Mucosa of rectum (tissue), 2 donors: ENCODE measurements at regions not wholly inside any gene's neighbourhood (a gene's known extent, or its start where the extent isn't known, plus 50 kb on each side); places are given as distances from the start of the nearest gene placed in this dataset.

Experiments used
- H3K27ac ChIP-seq, 2 donors: one replicate each; pipeline ENCODE4 v1.7.0; 2013; ENCODE audit warnings: inconsistent platforms in 2 of 2, low read depth in 2 of 2, low read length in 2 of 2
- H3K27me3 ChIP-seq, 2 donors: one replicate each; pipeline ENCODE4 v1.7.0; 2013; ENCODE audit warnings: low read length in 2 of 2; ENCODE audit not compliant: control insufficient read depth in 2 of 2, insufficient read depth in 2 of 2
- H3K36me3 ChIP-seq, 2 donors: one replicate each; pipeline ENCODE4 v1.7.0; 2013; ENCODE audit warnings: low read length in 2 of 2; ENCODE audit not compliant: control insufficient read depth in 2 of 2, insufficient read depth in 2 of 2
- H3K4me1 ChIP-seq, 2 donors: one replicate each; pipeline ENCODE4 v1.7.0; 2013; ENCODE audit warnings: low read length in 2 of 2, mild to moderate bottlenecking in 1 of 2; ENCODE audit not compliant: control insufficient read depth in 2 of 2, insufficient read depth in 2 of 2
- H3K4me3 ChIP-seq, 2 donors: one replicate each; pipeline ENCODE4 v1.7.0; 2013; ENCODE audit warnings: low read length in 2 of 2
- H3K9ac ChIP-seq, 2 donors: one replicate each; pipeline ENCODE4 v1.7.0; 2013; ENCODE audit warnings: low read length in 2 of 2, low read depth in 1 of 2, mild to moderate bottlenecking in 1 of 2
- H3K9me3 ChIP-seq, 2 donors: one replicate each; pipeline ENCODE4 v1.7.0; 2013; ENCODE audit warnings: low read length in 2 of 2; ENCODE audit not compliant: control insufficient read depth in 2 of 2
- donor health status: healthy.
- donor health status: Normal muscosa, but diverticular disease.

DNA sequence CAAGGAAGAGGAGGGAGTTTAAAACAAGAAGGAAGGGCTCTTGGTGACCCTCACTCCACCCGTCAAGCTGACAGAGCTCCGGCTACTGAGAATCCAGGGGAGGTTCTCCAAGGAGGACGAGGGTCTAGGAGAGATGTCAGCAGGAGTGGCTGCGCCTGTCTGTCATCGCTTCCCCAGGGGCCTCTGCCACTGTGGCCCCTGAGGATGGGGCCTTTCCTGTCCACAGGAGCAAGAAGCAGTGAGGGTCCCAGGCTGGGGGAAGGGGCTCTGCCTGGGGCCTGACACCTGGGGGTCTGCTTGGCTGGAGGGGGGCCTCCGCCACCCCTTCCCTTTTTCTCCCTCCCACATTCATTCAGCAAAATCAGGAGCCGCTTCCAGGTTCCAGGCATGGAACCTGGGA, 66.5 kb upstream of the TNRC6C start:
- peaks cover 9 to 17% of the 10 kb centered on the region in 2 donors for H3K27me3 ChIP-seq
- peaks cover 0 to 3% of the 10 kb centered on the region in 2 donors for H3K4me1 ChIP-seq
- no peak overlapping the region for H3K9ac ChIP-seq
- H3K36me3 ChIP-seq: no peaks in the 10 kb centered on the region
- no peak overlapping the region for H3K4me3 ChIP-seq
- no peaks in the 10 kb centered on the region for H3K9me3 ChIP-seq
- no peak overlapping the region for H3K27ac ChIP-seq

DNA sequence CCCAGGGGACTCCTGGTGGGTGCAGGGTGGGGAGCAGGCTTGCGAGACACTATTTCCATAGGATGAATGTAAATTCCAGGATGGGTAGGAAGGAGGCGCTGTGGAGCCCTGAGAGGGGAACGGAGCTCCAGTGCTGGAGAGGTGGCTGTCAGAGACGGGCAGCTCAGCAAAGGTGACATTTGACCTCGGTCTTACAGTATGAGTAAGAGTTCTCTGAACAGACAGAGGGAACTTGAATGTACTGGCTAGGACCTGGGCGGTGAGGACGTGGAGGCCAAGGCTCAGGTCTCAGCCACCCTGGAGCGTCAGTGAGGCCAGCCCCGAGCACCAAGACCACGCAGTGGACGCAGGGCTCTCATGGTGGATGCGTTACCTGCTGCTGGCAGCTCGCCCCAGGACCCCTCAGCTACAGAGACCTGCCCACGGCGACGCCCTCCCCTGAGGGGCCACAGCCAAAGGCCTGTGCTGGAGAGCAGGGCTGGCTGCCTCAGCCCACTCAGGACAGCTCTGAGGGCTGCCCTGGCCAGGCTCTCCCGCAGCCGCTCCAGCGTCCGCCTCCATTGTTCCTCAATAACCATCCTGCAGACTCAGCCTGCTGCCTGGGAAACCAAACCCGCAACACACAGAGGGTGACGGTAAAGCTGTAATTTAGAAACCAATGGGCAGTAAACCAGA, 65.9 kb upstream of the TNRC6C start:
- Histone ChIP-seq H3K27me3 (peaks cover 3 to 11% of the 10 kb centered on the region in 2 donors), H3K4me1 (no peaks in the 10 kb centered on the region), H3K36me3 (no peaks in the 10 kb centered on the region), H3K4me3 (no peak overlapping the region), H3K27ac (no peak overlapping the region), H3K9ac (no peak overlapping the region), H3K9me3 (no peaks in the 10 kb centered on the region)

DNA sequence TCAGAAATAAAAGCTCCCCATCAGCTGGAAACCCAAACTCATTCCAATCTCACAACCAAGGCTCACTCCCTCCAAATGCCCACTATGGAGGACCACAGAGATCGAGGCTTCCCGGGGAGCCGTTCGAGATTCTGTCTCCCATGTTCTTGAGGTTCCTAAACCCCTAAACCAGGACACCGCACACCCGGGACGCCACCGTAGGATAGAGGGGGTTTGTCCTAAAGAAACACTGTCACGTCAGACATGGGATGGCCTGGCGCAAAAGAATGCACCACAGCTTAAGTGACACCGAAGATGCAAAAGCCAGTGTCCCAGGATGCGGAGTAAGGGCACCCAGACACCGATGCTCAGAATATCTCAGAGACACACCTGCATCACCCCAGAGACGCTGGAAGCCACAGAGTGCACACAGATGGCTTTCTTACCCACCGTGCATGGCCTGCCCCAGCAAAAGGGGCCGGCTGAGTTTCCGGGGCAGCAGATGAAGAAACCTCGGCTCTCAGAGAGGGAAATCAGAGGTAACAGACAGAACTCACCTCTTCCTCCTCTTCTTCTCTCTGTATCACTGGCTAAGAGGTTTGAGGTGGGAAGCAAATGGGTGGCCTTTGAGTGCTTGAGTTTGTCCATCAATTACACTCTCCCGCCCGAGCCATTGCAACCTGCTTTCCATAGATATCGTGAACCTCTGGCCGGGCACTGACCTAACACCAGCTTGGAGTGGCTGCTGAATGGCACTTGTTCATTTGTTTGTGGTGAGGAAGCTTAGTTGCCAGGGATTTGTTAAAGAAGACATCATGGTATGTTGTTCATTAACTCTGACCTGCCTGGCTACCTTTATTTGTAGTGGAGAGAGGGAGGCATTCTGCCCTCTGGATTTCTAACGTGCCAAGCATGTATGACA, 65.1 kb upstream of the TNRC6C start:
- Histone ChIP-seq H3K4me1 (no peaks in the 10 kb centered on the region), H3K4me3 (no peak overlapping the region), H3K27me3 (peaks cover 5 to 9% of the 10 kb centered on the region in 2 donors), H3K9ac (no peak overlapping the region), H3K36me3 (no peaks in the 10 kb centered on the region), H3K27ac (no peak overlapping the region), H3K9me3 (no peaks in the 10 kb centered on the region)

DNA sequence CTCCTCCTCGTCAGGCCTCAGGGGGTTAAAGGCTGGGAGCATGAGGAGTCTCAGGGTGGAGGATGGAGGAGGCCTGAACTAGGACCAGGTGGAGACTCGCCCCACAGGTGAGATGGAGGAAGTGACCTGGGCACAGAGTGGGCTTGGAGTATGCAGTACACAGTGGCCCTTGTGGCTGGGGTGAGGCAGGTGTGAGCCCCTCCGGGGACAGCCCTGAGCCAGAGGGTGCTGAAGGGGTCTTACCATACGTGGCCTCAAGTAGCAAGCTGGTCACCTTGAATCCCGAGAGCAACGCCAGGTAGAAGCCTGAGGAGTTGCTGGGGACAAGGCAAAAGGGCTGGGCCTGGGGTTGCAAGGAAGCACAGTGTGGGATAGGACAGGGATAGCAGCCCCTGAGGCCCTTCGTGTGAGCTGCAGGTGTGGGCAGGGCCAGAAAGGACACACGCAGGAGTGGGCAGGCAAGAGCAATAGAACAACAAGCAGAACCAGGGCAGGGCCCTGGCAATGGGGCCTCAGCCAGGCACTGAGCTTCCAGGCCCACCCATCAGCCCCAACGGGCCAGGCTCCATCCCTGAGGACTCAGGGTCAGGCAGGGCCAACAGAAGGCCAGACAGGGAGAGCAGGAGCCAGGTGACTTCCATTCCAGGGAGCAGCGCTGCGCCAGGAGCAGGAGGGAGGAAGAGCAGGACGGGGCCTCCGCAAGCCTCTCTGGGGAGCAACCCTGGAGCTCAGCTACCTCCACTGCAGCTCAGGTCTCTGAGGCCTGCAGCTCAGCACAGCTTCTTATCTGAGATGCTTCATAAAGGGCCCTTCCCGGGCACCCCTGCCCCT, 64.2 kb upstream of the TNRC6C start:
- no peak overlapping the region for H3K9ac ChIP-seq
- H3K4me1 ChIP-seq: no peaks in the 10 kb centered on the region
- no peaks in the 10 kb centered on the region for H3K9me3 ChIP-seq
- H3K27ac ChIP-seq: no peak overlapping the region
- H3K36me3 ChIP-seq: no peaks in the 10 kb centered on the region
- peaks cover 3 to 9% of the 10 kb centered on the region in 2 donors for H3K27me3 ChIP-seq
- no peak overlapping the region for H3K4me3 ChIP-seq

DNA sequence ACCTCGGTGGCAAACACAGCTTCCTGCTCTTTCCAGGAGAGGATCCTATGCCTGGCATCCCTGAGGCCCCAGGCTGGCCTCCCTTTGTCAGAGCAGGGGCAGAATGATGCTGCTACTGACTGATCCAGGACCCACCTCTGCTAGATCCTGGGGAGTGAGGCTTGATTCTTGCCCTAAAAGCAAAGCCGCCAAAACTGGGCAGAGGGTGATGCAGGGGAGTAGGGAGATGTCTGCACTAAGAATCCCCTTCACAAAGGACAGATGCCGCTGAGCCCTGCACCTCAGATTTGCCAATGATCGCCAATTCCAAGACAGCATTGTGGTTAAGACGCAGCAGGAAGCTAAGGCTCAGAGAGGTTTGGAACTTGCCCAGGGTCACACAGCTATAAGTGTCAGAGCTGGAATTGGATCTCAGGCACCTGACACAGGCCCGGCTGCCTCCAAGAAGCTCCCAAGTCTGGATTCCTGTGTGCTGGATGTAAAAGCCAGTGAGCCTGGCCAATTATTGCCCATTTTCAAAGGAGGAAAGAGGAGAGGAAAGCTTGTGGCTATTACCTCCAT, 60.7 kb upstream of the TNRC6C start:
- Histone ChIP-seq H3K9me3 (no peaks in the 10 kb centered on the region), H3K9ac (no peak overlapping the region), H3K27me3 (peaks cover 3 to 9% of the 10 kb centered on the region in 2 donors), H3K27ac (no peak overlapping the region), H3K36me3 (no peaks in the 10 kb centered on the region), H3K4me3 (no peak overlapping the region), H3K4me1 (no peaks in the 10 kb centered on the region)

DNA sequence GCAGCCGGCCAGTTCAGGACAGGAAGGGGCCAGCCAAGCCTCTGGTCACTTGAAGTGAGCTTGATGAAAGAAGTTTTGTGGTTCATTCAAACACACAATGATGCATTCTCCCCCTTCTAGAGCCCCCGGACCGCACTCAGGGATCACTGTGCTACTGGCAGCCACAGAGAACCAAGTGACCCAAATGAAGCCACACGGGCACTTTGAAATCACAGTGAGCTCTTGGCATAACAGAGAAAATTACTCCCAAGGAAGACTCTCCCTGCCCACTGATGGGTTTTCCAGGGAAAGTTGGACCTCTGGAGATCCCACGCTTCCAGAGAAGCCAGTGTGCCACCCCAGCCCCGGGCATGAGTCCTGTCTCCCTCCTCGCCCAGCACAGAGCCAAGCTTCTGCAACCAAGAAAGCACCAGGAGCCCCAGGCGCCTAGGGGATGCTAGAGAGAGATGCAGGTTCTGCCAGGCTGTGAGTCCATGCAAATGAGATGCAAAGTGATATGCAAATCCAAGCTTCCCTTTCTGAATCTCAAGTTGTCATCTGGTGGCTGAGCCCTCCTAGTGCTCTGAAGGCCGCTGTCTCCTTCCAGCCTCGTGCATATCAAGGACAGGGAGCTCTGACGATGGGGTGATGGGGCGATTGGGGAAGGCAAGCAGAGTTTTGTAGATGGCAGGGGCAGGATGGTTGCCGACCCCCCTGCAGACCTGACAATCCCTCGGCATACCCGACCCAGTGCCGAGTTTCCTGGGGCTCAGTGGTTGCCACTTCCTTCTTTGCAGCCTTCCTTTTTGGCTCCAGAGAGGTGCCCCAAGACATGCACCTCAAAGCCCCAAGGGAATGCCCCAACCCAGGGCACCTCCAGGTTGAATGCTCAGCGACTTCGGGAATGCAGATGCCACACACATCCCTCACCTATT, 59.7 kb upstream of the TNRC6C start:
- Histone ChIP-seq H3K27me3 (peaks cover 6 to 13% of the 10 kb centered on the region in 2 donors), H3K9me3 (no peaks in the 10 kb centered on the region), H3K36me3 (no peaks in the 10 kb centered on the region), H3K4me1 (no peaks in the 10 kb centered on the region), H3K27ac (no peak overlapping the region), H3K9ac (no peak overlapping the region), H3K4me3 (no peak overlapping the region)

DNA sequence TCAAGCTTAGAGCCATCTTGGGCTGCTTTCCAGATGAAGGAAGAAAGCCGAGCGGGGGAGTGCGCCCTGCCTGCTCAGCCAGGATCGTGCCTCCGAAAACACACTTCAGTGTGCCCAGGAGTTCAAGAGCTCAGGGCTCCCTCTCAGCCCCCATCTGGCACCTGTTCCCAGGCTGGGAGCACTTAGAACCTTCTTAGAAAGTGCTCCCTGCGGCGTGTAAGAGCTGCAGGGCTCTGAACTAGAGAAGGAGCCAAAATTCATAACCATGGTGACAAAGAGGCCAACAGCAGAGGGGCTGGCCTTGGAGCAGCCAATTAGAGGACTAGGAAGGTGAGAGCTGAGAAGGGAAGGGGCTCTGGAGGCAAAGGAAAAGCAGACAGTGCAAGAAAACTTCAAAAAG, 59.0 kb upstream of the TNRC6C start:
- H3K9ac ChIP-seq: no peak overlapping the region
- H3K4me3 ChIP-seq: no peak overlapping the region
- H3K27me3 ChIP-seq: peaks cover 6 to 8% of the 10 kb centered on the region in 2 donors
- no peaks in the 10 kb centered on the region for H3K36me3 ChIP-seq
- H3K4me1 ChIP-seq: no peaks in the 10 kb centered on the region
- no peaks in the 10 kb centered on the region for H3K9me3 ChIP-seq
- H3K27ac ChIP-seq: no peak overlapping the region

DNA sequence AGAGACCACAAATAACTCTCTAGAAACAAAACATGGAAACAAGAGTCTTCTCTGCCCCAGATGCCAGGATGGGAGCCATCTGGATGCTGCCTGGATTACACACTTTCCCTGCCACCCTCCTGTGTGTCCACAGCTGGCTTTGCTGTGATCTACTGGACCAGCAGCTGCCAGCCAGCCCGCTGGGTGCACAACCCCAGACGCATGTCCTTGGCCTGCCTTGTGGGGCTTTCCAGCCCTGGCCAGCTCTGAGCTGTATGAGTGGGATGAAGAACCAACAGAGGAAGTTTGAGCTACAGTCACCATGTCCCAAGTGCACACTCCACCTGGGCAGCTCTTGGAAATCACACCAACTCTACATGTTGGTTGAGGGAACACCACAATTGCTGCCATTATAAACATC, 57.0 kb upstream of the TNRC6C start:
- Histone ChIP-seq H3K4me1 (no peaks in the 10 kb centered on the region), H3K27me3 (peaks cover 6 to 10% of the 10 kb centered on the region in 2 donors)

DNA sequence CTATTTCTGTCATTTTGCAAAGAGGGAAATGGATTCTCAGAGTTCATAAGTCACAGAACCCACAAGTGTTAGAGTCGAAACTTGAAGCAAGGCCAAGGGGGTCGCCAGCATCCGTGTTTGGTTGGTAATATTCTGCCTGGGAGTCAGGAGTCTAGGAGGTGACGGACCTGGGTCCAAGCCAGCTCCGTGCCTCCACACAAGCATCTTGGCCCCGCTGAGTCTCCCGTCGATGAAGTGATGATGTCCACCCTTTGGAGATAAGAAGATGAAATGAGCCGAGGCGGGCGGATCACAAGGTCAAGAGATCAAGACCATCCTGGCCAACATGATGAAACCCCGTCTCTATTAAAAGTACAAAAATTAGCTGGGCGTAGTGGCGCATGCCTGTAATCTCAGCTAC, 53.2 kb upstream of the TNRC6C start:
- Histone ChIP-seq H3K4me3 (no peak overlapping the region), H3K27me3 (peaks cover 3 to 12% of the 10 kb centered on the region in 2 donors), H3K9me3 (no peaks in the 10 kb centered on the region), H3K36me3 (no peaks in the 10 kb centered on the region), H3K9ac (no peak overlapping the region), H3K4me1 (no peaks in the 10 kb centered on the region), H3K27ac (no peak overlapping the region)

More for the DNA sequence above, 57.0 kb upstream of the TNRC6C start:
- Histone ChIP-seq H3K4me3 (no peak overlapping the region), H3K36me3 (no peaks in the 10 kb centered on the region), H3K27ac (no peak overlapping the region), H3K9ac (no peak overlapping the region), H3K9me3 (no peaks in the 10 kb centered on the region)
